GM19240 (cell line): ENCODE measurements at regions not wholly inside any gene's neighbourhood (a gene's known extent, or its start where the extent isn't known, plus 50 kb on each side); places are given as distances from the start of the nearest gene placed in this dataset.
A peak's percentile ranks its signal among the peaks of the same experiment; 100 is the strongest.

ENCODE experiments used
- DNase-seq: peaks from one replicate; pipeline ENCODE4 v3.0.0; 2011; ENCODE audit warnings: low spot score; ENCODE audit not compliant: insufficient read length

DNA sequence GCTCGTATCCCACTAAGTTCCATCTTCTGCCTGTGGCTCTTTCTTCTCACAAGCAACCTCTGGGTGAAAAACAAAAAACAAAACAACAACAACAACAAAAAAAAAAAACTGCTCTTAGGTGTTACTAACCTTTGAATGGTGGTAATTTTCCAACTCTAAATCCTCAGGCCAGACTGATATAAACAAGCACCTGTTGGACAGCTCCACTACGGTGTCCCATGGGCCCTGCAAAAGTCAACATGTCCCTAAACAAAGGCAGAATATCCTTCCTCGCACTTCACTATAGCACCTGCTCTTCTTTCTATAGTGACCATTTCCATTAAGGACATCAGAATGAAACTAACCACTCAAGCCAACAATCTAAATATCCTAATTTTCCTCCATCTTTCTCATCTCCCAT, 54.6 kb upstream of the PARM1 start:
- DNase-seq: no peak

DNA sequence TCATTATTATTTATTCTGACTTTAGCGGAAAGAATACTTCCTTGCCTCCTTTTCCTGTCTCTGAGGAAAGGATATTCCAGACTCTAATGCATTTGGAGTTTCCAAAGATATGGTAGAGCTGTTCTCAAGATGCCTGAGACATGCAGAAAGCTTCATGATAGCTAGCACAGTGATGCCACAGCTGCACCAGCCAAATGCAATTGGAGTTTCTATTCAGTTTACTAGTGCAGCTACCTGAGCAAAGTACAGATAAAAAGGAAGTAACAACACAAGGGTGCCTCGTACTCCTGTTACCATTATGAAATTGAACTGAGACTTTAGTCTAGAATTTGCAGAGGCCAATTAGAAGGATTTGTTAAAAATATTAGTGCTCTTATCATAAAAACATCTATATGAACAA, 57.5 kb upstream of the PARM1 start:
- no peak for DNase-seq

DNA sequence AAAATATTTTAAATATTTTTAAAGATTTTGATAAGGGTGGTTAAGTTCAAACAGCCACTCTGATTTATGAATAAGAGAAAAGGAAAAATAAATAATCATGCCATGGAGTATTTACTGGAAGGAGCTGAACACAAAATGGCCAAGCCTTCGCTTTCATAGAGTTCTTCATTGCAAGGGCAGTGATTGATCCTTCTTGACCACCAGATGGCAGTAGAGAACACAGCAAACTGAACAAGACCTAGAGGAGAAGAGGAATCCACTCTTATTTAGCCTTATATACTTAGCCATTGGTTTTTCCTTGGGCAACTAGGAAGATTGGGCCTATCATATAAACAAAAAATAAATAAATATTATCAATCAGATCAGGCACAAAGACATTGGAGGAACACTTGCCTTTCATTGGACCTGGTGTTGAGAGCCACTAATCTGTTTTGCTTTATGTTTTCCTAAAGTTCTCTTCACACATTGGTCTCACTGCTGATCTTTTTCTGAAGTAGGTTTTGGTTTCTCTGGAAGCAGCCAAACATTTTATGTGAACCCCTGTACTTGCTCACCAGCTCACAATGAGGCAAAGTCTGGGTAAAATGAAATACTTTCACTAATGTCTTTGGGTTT, 58.1 kb upstream of the PARM1 start:
- peak; percentile 10 for DNase-seq

DNA sequence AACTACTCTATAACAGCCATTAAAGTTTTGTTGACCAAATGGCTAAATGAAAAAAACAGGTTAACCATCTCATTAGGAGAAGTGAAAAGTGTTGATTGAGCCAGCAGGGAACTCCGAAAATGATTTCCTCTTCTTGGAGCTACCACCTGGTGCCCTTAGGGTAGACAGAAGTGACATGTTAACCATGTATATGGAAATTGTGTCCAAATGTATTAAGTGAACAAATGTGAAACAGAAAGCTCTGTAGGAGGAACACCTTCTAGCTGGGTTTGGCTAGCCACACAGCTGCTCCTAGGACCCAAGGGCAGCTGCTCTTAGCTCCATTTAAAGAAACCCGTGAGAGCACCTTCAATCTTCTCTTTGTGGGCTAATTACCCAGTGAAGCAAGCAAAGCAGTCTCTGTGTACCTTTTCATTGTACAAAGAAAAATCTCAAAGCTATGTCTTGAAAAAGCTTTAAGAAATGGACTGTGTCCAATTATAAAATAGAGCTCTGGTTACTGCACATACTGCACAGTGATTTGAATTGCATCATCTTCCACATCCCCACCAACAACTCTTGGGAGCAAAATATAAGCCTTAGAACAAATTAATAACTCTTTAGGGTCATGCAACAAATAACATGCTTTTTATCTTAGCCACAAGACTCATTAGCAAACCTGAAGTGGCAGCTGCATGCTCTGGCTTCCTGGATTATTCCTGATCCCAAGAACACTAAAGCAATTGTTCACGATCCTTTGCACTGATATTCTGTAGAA, 59.2 kb upstream of the PARM1 start:
- DNase-seq: no peak

DNA sequence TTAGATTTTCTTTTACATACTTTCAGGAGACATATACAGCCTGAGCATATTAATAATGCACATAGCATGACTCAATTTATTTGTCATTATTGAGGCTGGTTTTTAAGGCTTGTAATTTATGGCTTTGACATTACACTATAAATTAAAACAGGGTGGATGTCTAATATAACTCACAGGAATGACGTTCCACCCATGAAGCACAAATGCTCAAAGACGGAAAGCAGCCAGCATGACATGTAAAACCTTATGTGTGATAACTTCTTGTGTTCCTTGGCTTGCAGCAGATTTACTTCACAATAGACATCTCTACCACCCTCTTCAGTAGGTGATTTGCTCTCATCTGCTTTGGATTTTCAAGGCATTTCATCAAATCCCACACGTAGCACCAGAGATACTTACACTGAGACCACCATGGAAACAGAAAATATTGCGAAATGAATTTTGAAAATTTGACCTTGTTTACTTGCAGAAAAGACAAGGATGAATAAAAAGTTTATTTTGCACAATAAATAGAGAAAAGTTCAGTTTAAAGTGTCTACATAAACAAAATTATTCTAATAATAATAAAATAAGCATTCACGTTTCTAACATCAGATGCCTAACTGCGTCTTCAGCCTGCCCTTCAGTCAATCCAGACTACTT, 64.7 kb upstream of the BTC start:
- DNase-seq: no peak

DNA sequence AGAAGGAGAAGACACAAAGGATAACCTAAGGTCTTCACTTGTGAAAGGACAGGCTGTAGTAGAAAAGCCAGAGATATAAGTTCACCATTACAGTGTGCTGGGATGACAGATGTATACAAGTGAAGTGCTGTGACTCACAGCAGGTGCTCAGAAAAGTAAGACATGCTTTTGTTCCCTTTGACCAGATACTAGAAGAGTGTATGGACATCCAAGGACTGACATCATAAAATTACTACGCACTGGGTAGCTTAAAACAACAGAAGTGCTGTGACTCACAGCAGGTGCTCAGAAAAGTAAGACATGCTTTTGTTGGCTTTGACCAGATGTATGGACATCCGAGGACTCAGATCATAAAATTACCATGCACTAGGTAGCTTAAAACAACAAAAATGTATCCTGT, 61.6 kb upstream of the BTC start:
- no peak for DNase-seq

DNA sequence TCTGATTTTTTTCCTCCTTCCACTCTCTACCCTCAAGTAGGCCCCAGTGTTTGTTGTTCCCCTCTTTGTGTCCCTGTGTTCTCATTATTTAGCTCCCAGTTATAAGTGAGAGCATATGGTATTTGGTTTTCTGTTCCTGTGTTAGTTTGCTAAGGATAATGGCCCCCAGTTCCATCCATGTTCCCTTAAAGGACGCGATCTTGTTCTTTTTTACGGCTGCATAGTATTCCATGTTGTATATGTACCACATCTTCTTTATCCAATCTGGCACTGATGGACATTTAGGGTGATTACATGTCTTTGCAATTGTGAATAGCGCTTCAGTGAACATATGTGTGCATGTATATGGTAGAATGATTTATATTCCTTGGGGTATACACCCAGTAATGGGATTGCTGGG, 54.5 kb upstream of the BTC start:
- DNase-seq: no peak

DNA sequence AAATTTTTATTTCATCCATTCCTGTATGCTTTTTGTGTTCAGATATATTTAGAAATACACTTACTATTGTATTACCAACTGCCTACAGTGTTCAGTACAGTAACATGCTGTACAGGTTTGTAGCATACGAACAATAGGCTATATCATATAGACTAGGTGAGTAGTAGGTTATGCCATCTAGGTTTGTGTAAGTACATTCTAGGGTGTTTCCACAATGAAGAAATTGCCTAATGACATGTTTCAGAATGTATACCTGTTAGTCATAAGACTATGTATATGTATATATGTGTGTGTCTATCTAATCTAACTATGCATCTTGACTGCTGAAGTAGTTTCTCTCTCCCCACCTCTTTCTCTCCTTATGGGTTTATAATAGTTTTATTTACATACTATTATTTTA, 51.5 kb upstream of the BTC start:
- no peak for DNase-seq
